ENCODE measurements at regions not wholly inside any gene's neighbourhood (a gene's known extent, or its start where the extent isn't known, plus 50 kb on each side); places are given as distances from the start of the nearest gene placed in this dataset.

DNA sequence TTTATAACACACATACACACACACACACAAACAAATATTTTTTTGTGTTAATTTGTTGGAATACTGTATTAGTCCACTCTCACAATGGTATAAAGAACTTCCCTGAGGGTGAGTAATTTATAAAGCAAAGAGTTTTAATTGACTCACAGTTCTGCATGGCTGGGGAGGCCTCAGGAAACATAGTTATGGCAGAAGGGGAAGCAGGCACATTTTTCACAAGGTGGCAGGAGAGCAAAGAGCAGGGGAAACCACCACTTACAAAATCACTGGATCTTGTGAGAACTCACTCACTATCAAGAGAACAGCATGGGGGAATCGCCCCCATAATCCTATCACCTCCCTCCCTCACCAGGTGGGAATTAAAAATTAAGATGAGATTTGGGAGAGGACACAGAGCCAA, 205.4 kb upstream of the PTPRD start:
- intact Hi-C loops (cut with DNase I) = no loop called here
- H3K27ac ChIP-seq = no peak overlapping the region
- H3K9me3 ChIP-seq = no peaks in the 10 kb centered on the region
- H3K4me1 ChIP-seq = no peaks in the 10 kb centered on the region
- TF ChIP-seq, protein P1, sequence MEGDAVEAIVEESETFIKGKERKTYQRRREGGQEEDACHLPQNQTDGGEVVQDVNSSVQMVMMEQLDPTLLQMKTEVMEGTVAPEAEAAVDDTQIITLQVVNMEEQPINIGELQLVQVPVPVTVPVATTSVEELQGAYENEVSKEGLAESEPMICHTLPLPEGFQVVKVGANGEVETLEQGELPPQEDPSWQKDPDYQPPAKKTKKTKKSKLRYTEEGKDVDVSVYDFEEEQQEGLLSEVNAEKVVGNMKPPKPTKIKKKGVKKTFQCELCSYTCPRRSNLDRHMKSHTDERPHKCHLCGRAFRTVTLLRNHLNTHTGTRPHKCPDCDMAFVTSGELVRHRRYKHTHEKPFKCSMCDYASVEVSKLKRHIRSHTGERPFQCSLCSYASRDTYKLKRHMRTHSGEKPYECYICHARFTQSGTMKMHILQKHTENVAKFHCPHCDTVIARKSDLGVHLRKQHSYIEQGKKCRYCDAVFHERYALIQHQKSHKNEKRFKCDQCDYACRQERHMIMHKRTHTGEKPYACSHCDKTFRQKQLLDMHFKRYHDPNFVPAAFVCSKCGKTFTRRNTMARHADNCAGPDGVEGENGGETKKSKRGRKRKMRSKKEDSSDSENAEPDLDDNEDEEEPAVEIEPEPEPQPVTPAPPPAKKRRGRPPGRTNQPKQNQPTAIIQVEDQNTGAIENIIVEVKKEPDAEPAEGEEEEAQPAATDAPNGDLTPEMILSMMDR (IDR thresholded peaks at IDR 0.05) = no peak
- H3K4me3 ChIP-seq = no peak overlapping the region
- DNase-seq (no peak), ATAC-seq (no peak)
- no peaks in the 10 kb centered on the region for H3K36me3 ChIP-seq
- no peaks in the 10 kb centered on the region for H3K27me3 ChIP-seq (ENCODE audit: low read depth)

DNA sequence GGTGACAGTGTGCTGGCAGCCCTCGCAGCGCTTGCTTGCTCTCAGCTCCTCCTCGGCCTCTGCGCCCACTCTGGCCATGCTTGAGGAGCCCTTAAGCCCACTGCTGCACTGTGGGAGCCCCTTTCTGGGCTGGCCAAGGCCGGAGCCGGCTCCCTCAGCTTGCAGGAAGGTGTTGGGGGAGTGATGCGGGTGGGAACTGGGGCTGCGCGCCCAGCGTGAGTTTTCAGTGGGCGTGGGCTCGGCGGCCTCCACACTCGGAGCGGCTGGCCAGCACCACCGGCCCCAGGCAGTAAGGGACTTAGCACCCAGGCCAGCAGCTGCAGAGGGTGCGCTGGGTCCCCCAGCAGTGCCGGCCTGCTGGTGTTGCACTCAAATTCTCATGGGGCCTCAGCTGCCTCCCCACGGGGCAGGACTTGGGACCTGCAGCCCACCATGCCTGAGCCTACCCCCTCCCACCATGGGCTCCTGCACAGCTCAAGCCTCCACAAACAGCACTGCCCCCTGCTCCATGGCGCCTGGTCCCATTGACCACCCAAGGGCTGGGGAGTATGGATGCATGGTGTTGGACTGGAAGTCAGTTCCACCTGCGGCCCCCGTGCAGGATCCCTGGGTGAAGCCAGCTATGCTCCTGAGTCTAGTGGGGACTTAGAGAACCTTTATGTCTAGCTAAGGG, 223.1 kb upstream of the PTPRD start:
- Histone ChIP-seq H3K4me1 (no peaks in the 10 kb centered on the region), H3K4me3 (no peak overlapping the region), H3K27ac (no peak overlapping the region), H3K9me3 (no peaks in the 10 kb centered on the region), H3K27me3 (ENCODE audit: low read depth) (no peaks in the 10 kb centered on the region), H3K36me3 (no peaks in the 10 kb centered on the region)
- no peak for DNase-seq
- ATAC-seq = peak in 1 of 2 donors; percentile 21
- intact Hi-C loops (cut with DNase I) = no loop called here
- TF ChIP-seq, protein P1 (IDR thresholded peaks at IDR 0.05) = no peak

DNA sequence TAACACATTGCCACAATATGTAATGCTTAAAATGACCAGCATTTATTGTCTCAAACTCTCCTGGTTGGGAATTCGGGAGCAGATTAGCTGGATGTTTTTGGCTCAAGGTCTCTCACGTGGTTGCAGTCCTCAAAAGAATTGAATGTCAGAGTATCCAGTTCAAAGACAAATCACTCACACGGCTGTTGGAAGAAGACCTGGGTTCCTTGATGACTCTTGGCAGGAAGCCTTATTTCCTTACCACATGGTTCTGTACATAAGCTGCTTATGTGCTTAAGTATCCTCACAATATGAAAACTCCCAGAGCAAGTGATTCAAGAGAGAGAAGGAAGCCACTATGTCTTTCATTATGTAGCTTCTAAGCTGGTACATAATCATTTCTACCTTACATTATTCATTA, 230.3 kb upstream of the PTPRD start:
- TF ChIP-seq, protein P1 (IDR thresholded peaks at IDR 0.05) = no peak
- Histone ChIP-seq H3K9me3 (no peaks in the 10 kb centered on the region), H3K27me3 (ENCODE audit: low read depth) (no peaks in the 10 kb centered on the region), H3K4me3 (no peak overlapping the region), H3K27ac (no peak overlapping the region), H3K36me3 (no peaks in the 10 kb centered on the region), H3K4me1 (no peaks in the 10 kb centered on the region)
- ATAC-seq (no peak), DNase-seq (no peak)
- intact Hi-C loops (cut with DNase I) = no loop called here

DNA sequence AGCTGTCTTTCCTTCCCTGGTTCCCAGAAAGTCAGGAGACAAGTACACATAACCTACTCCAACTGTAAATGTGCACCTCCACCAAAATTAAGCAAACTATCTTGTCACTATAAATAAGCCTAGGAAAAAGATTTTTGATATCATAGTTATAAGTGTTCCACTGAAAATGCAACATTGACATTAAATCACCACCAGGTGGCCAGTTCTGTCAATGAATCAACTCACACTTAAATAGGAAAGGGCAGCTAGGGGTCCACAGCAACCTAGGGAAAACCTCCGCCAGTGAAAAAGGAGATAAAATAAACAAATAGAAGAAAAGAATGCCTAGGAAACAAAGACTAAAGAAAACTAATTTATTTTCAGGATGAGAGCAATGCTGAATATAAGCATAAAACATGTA, 243.0 kb upstream of the PTPRD start:
- TF ChIP-seq, protein P1 (IDR thresholded peaks at IDR 0.05) = no peak
- no peak overlapping the region for H3K27ac ChIP-seq
- no peak overlapping the region for H3K4me3 ChIP-seq
- no peak for DNase-seq
- no peaks in the 10 kb centered on the region for H3K9me3 ChIP-seq
- H3K27me3 ChIP-seq (ENCODE audit: low read depth) = no peaks in the 10 kb centered on the region
- no peaks in the 10 kb centered on the region for H3K4me1 ChIP-seq
- no peaks in the 10 kb centered on the region for H3K36me3 ChIP-seq
- intact Hi-C loops (cut with DNase I) = no loop called here
- ATAC-seq = no peak

DNA sequence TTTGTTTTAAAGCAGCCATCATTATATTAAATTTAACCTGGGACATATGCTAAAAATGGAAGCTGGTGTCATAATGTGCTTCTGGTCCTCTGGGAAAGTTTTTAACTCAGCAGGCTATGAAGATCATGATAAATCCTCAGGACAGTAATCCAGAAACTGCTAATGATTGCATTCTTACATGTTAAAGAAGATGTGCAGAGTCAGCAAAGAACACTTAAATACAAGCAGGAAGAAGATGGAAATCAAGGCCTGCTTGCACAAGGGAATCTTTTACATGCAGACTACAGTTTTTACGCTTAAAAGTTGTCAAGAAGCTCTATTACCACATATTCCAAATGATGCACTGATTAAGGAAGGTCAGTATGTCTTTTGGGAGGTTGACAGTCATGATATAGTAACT, 246.0 kb upstream of the PTPRD start:
- Histone ChIP-seq H3K9me3 (no peaks in the 10 kb centered on the region), H3K27ac (no peak overlapping the region), H3K4me1 (no peaks in the 10 kb centered on the region), H3K4me3 (no peak overlapping the region), H3K36me3 (no peaks in the 10 kb centered on the region), H3K27me3 (ENCODE audit: low read depth) (no peaks in the 10 kb centered on the region)
- TF ChIP-seq, protein P1 (IDR thresholded peaks at IDR 0.05) = no peak
- DNase-seq = no peak
- intact Hi-C loops (cut with DNase I) = no loop called here
- no peak for ATAC-seq
